IPS-18a (cell line): ENCODE measurements at regions not wholly inside any gene's neighbourhood (a gene's known extent, or its start where the extent isn't known, plus 50 kb on each side); places are given as distances from the start of the nearest gene placed in this dataset.

Experiments
- H3K27ac ChIP-seq: one replicate; pipeline ENCODE4 v1.5.1; 2013; ENCODE audit warnings: low read length
- H3K27me3 ChIP-seq: one replicate; pipeline ENCODE4 v1.6.1; 2013; ENCODE audit warnings: mild to moderate bottlenecking, low read length; ENCODE audit not compliant: control insufficient read depth, insufficient read depth
- H3K36me3 ChIP-seq: one replicate; pipeline ENCODE4 v1.6.1; 2013; ENCODE audit warnings: low read depth, low read length; ENCODE audit not compliant: control insufficient read depth
- H3K4me1 ChIP-seq: one replicate; pipeline ENCODE4 v1.6.1; 2013; ENCODE audit warnings: low read depth, low read length; ENCODE audit not compliant: control insufficient read depth
- H3K4me3 ChIP-seq: one replicate; pipeline ENCODE4 v1.5.1; 2013; ENCODE audit warnings: low read length
- H3K9ac ChIP-seq: one replicate; pipeline ENCODE4 v1.6.1; 2013; ENCODE audit warnings: mild to moderate bottlenecking, low read length, moderate library complexity
- H3K9me3 ChIP-seq: one replicate; pipeline ENCODE4 v1.6.1; 2013; ENCODE audit warnings: low read depth, low read length; ENCODE audit not compliant: control insufficient read depth

DNA sequence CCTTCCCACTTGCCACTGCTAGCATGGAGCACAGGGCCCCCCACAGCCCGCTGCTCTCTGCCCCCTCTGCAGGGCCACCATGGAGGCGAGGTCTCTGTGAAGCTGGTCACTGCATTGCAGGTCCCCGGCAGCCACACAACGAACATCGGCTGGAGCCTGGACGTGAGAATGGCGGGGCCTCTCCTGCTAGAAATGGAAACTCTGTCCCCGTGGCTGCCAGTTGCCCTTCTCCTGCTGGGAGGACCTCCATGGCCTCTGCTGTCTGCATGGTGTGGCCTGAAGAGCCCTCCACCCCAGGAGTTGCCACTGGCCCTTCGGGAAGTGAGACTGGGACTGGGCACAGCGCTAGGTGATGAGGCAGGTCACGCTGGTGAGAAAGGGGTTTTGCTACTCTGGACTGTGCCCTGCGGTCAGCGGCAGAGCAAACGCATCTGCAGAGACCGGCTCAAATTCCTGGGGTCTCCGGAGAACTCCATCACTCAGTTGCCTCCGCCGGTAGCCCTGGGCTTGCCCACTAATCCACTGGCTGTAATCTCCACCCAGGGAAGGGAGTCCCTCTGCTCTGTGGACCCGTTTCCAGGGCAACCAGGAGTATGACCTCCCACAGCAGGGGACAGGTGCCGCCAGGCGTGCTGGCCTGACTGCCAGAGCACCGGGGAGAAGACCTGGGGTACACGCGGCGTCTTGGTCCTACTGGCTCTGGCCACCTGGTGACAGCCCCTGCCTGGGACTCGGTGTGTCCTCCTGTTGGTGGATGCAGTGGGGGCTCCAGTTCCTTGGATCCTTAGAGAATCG, 806.3 kb downstream of the BRD1 start:
- no peaks in the 10 kb centered on the region for H3K9me3 ChIP-seq
- no peaks in the 10 kb centered on the region for H3K36me3 ChIP-seq
- no peak overlapping the region for H3K27ac ChIP-seq

DNA sequence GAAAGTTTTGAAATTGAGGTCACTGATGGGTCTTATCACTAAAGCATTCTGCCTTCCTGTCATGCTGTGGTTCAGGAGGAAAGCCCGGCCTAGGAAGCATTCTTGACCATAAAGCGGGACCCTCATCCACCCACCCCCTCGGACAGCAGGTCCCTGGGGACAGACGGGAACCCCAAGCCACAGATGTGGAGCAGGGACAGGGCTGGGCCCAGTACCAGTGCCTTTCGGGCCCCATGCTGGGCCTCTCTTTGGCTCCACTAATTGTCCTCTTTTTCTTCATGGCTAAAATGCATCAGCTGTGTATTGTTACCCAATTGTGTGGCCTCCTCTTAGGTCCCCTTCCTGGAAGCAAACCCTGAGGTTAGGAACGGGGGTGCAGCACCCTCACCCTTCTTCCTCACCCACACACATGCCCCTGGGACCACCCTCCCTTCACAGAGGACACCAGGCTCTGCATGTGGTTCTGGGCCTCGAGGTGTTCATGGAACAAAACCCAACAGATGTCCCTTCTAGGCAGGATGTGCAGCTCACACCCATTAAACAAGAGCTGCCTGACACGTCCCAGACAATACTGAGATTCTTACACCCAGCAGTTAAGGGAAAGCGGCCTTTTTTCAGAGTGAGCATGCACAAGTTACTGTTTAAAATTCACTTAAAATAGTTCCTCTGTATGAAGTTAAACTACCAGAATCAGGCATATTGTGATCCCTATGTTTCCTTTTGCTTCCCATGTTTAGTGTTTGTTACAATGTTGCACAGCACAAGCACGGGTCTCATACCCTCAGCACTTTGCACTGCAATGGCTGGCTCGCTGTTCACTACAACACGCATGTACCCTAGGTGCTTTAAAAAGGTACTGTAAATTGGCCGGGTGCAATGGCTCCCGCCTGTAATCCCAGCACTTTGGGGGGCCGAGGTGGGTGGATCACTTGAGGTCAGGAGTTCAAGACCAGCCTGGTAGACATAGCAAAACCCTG, 807.6 kb downstream of the BRD1 start:
- Histone ChIP-seq H3K27ac (no peak overlapping the region), H3K4me3 (no peak overlapping the region)

More for the DNA sequence above, 806.3 kb downstream of the BRD1 start:
- no peaks in the 10 kb centered on the region for H3K4me1 ChIP-seq
- H3K27me3 ChIP-seq, result no peaks in the 10 kb centered on the region
- H3K9ac ChIP-seq, result no peak overlapping the region
- no peak overlapping the region for H3K4me3 ChIP-seq

DNA sequence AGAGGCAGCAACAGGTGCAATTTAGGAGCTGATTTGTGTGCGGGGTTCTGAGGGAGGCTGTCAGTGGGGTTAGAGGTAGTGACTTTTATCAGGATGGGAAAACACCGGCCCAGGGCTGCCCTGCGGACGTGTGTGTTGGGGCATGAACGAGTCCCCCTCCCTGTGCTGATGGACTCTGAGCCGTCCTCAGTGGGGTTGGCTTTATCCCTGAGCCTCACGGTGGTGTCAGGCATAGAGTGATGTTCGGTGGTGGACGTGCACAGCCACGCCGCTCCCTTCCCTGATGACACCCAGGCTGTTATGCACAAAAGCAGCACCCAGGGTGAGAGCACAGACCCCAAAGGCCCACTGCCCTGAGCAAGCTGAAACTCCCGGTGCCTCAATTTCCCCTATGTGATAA, 809.1 kb downstream of the BRD1 start:
- H3K9ac ChIP-seq, result no peak overlapping the region
- H3K27me3 ChIP-seq, result no peaks in the 10 kb centered on the region
- H3K27ac ChIP-seq, result no peak overlapping the region
- H3K36me3 ChIP-seq, result no peaks in the 10 kb centered on the region
- no peaks in the 10 kb centered on the region for H3K4me1 ChIP-seq
- no peak overlapping the region for H3K4me3 ChIP-seq
- no peaks in the 10 kb centered on the region for H3K9me3 ChIP-seq

More for the DNA sequence above, 807.6 kb downstream of the BRD1 start:
- H3K27me3 ChIP-seq, result no peaks in the 10 kb centered on the region
- H3K4me1 ChIP-seq, result no peaks in the 10 kb centered on the region
- H3K36me3 ChIP-seq, result no peaks in the 10 kb centered on the region
- H3K9ac ChIP-seq, result no peak overlapping the region
- no peaks in the 10 kb centered on the region for H3K9me3 ChIP-seq

- no peaks in the 10 kb centered on the region for H3K27me3 ChIP-seq
- H3K9ac ChIP-seq, result no peak overlapping the region
- no peaks in the 10 kb centered on the region for H3K9me3 ChIP-seq
- no peaks in the 10 kb centered on the region for H3K4me1 ChIP-seq
- no peak overlapping the region for H3K4me3 ChIP-seq
- H3K36me3 ChIP-seq, result no peaks in the 10 kb centered on the region
- no peak overlapping the region for H3K27ac ChIP-seq
These were observed 810.0 kb downstream of the BRD1 start for GRCh38 chr22:49017482-49018329.

DNA sequence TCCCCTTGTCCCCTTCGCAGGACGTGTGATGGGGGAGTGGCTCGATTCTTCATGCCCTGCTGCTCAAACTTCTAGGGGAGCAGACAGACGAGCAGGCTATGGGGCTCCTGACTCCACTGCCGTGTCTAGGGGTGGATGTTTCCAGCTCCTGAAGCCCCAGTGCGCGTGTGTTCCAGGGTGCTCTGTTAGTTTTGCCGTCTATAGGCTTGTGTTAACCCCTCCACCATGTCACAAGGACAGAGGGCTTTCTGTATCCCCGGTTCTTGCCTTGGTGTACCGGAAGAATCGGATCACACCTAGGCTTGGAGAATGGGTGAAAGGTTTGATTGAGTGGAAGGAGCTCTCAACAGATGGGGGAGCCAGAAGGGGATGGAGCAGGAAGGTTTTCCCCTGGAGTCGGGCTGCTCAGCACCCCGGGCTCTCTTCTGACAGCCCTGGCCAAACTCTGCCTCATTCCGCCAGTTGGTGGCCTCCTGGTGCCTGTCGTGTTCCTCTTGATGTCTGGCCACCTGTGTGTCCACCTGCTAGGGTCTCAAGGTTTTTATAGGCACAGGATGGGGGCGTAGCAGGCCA, 810.7 kb downstream of the BRD1 start:
- Histone ChIP-seq H3K36me3 (no peaks in the 10 kb centered on the region), H3K4me1 (no peaks in the 10 kb centered on the region), H3K9me3 (no peaks in the 10 kb centered on the region), H3K27ac (no peak overlapping the region), H3K4me3 (no peak overlapping the region), H3K9ac (no peak overlapping the region), H3K27me3 (no peaks in the 10 kb centered on the region)

GRCh38 chr22:49015993-49016908, 811.4 kb downstream of the BRD1 start:
- H3K36me3 ChIP-seq, result no peaks in the 10 kb centered on the region
- H3K4me1 ChIP-seq, result no peaks in the 10 kb centered on the region
- H3K9me3 ChIP-seq, result no peaks in the 10 kb centered on the region
- H3K27me3 ChIP-seq, result no peaks in the 10 kb centered on the region
- H3K4me3 ChIP-seq, result no peak overlapping the region
- H3K27ac ChIP-seq, result no peak overlapping the region
- no peak overlapping the region for H3K9ac ChIP-seq

- no peaks in the 10 kb centered on the region for H3K27me3 ChIP-seq
- H3K27ac ChIP-seq, result no peak overlapping the region
- H3K9me3 ChIP-seq, result no peaks in the 10 kb centered on the region
- no peaks in the 10 kb centered on the region for H3K36me3 ChIP-seq
- no peaks in the 10 kb centered on the region for H3K4me1 ChIP-seq
- H3K4me3 ChIP-seq, result no peak overlapping the region
- no peak overlapping the region for H3K9ac ChIP-seq
These were observed 812.2 kb downstream of the BRD1 start for GRCh38 chr22:49015459-49015858.

- no peaks in the 10 kb centered on the region for H3K9me3 ChIP-seq
- no peak overlapping the region for H3K27ac ChIP-seq
- H3K36me3 ChIP-seq, result no peaks in the 10 kb centered on the region
- H3K27me3 ChIP-seq, result no peaks in the 10 kb centered on the region
- no peaks in the 10 kb centered on the region for H3K4me1 ChIP-seq
- H3K4me3 ChIP-seq, result no peak overlapping the region
- no peak overlapping the region for H3K9ac ChIP-seq
These were observed 813.2 kb downstream of the BRD1 start for GRCh38 chr22:49014227-49015201.

GRCh38 chr22:49013707-49014106, 814.0 kb downstream of the BRD1 start:
- Histone ChIP-seq H3K27me3 (no peaks in the 10 kb centered on the region), H3K27ac (no peak overlapping the region), H3K4me1 (no peaks in the 10 kb centered on the region), H3K9ac (no peak overlapping the region), H3K4me3 (no peak overlapping the region), H3K36me3 (no peaks in the 10 kb centered on the region), H3K9me3 (no peaks in the 10 kb centered on the region)
